ENCODE measurements at regions not wholly inside any gene's neighbourhood (a gene's known extent, or its start where the extent isn't known, plus 50 kb on each side); places are given as distances from the start of the nearest gene placed in this dataset.

- Histone ChIP-seq H3K36me3 (ENCODE audit: control insufficient read depth, insufficient read depth, low read length) (no peaks in the 10 kb centered on the region), H3K4me3 (replicated peaks in 1 of 4; ENCODE audit: control extremely low read depth in 1 of 4, insufficient read depth in 1 of 4, low read depth in 3 of 4, low read length in 4 of 4) (no peak overlapping the region), H3K79me2 (ENCODE audit: control insufficient read depth, insufficient read depth, low read length) (no peaks in the 10 kb centered on the region), H3K4me2 (ENCODE audit: extremely low read depth, insufficient read depth, low read length) (no peak overlapping the region), H3K9ac (ENCODE audit: insufficient read depth, low read length) (no peak overlapping the region), H2AFZ (ENCODE audit: low read length) (no peak overlapping the region), H3K27me3 (ENCODE audit: control insufficient read depth, insufficient read depth, low read length) (peaks cover 2% of the 10 kb centered on the region), H3K9me3 (ENCODE audit: control insufficient read depth, insufficient read depth, low read depth, low read length) (no peaks in the 10 kb centered on the region), H3K27ac (ENCODE audit: insufficient read depth, low read length) (no peak overlapping the region), H3K4me1 (ENCODE audit: control insufficient read depth, extremely low read depth, insufficient read depth, low read length) (no peaks in the 10 kb centered on the region), H4K20me1 (ENCODE audit: control insufficient read depth, extremely low read depth, insufficient read depth, low read length) (no peaks in the 10 kb centered on the region)
- no peak for DNase-seq (ENCODE audit: low read depth in 2 of 2)
- TF ChIP-seq EZH2 (IDR thresholded peaks at IDR 0.05; ENCODE audit: low read length, missing control alignments) (no peak), CTCF (conservative IDR thresholded peaks at IDR 0.05 in 1 of 2, IDR thresholded peaks at IDR 0.05 in 1 of 2; ENCODE audit: low read depth in 1 of 2, low read length in 2 of 2) (no peak)
Observed at GRCh38 chr2:41940745-41941063, 107.1 kb upstream of the PKDCC start.

GRCh38 chr2:41941831-41942230 lies 106.0 kb upstream of the PKDCC start:
- H3K4me3 ChIP-seq (replicated peaks in 1 of 4; ENCODE audit: control extremely low read depth in 1 of 4, insufficient read depth in 1 of 4, low read depth in 3 of 4, low read length in 4 of 4): no peak overlapping the region
- no peak overlapping the region for H3K27ac ChIP-seq (ENCODE audit: insufficient read depth, low read length)
- H3K9ac ChIP-seq (ENCODE audit: insufficient read depth, low read length): no peak overlapping the region
- no peak overlapping the region for H3K4me2 ChIP-seq (ENCODE audit: extremely low read depth, insufficient read depth, low read length)
- no peaks in the 10 kb centered on the region for H4K20me1 ChIP-seq (ENCODE audit: control insufficient read depth, extremely low read depth, insufficient read depth, low read length)
- no peaks in the 10 kb centered on the region for H3K36me3 ChIP-seq (ENCODE audit: control insufficient read depth, insufficient read depth, low read length)
- H2AFZ ChIP-seq (ENCODE audit: low read length): no peak overlapping the region
- H3K4me1 ChIP-seq (ENCODE audit: control insufficient read depth, extremely low read depth, insufficient read depth, low read length): no peaks in the 10 kb centered on the region
- TF ChIP-seq CTCF (conservative IDR thresholded peaks at IDR 0.05 in 1 of 2, IDR thresholded peaks at IDR 0.05 in 1 of 2; ENCODE audit: low read depth in 1 of 2, low read length in 2 of 2) (no peak), EZH2 (IDR thresholded peaks at IDR 0.05; ENCODE audit: low read length, missing control alignments) (no peak)
- DNase-seq (ENCODE audit: low read depth in 2 of 2): peak in 1 of 2 donors; percentile 49
- H3K27me3 ChIP-seq (ENCODE audit: control insufficient read depth, insufficient read depth, low read length): peaks cover 2% of the 10 kb centered on the region
- H3K9me3 ChIP-seq (ENCODE audit: control insufficient read depth, insufficient read depth, low read depth, low read length): no peaks in the 10 kb centered on the region
- no peaks in the 10 kb centered on the region for H3K79me2 ChIP-seq (ENCODE audit: control insufficient read depth, insufficient read depth, low read length)

GRCh38 chr2:41942278-41942677 lies 105.5 kb upstream of the PKDCC start:
- TF ChIP-seq EZH2 (IDR thresholded peaks at IDR 0.05; ENCODE audit: low read length, missing control alignments): no peak
- TF ChIP-seq CTCF (conservative IDR thresholded peaks at IDR 0.05 in 1 of 2, IDR thresholded peaks at IDR 0.05 in 1 of 2; ENCODE audit: low read depth in 1 of 2, low read length in 2 of 2): no peak
- no peak overlapping the region for H2AFZ ChIP-seq (ENCODE audit: low read length)
- DNase-seq (ENCODE audit: low read depth in 2 of 2): no peak

More at GRCh38 chr2:41942278-41942677, 105.5 kb upstream of the PKDCC start:
- H3K36me3 ChIP-seq (ENCODE audit: control insufficient read depth, insufficient read depth, low read length): no peaks in the 10 kb centered on the region
- H3K4me1 ChIP-seq (ENCODE audit: control insufficient read depth, extremely low read depth, insufficient read depth, low read length): no peaks in the 10 kb centered on the region
- H4K20me1 ChIP-seq (ENCODE audit: control insufficient read depth, extremely low read depth, insufficient read depth, low read length): no peaks in the 10 kb centered on the region
- H3K4me2 ChIP-seq (ENCODE audit: extremely low read depth, insufficient read depth, low read length): no peak overlapping the region
- no peaks in the 10 kb centered on the region for H3K9me3 ChIP-seq (ENCODE audit: control insufficient read depth, insufficient read depth, low read depth, low read length)
- H3K79me2 ChIP-seq (ENCODE audit: control insufficient read depth, insufficient read depth, low read length): no peaks in the 10 kb centered on the region
- H3K27ac ChIP-seq (ENCODE audit: insufficient read depth, low read length): no peak overlapping the region
- peaks cover 2% of the 10 kb centered on the region for H3K27me3 ChIP-seq (ENCODE audit: control insufficient read depth, insufficient read depth, low read length)
- H3K4me3 ChIP-seq (replicated peaks in 1 of 4; ENCODE audit: control extremely low read depth in 1 of 4, insufficient read depth in 1 of 4, low read depth in 3 of 4, low read length in 4 of 4): no peak overlapping the region
- no peak overlapping the region for H3K9ac ChIP-seq (ENCODE audit: insufficient read depth, low read length)

Measured in fibroblast of lung (primary cell).